IPS DF 4.7 (cell line): ENCODE measurements at regions not wholly inside any gene's neighbourhood (a gene's known extent, or its start where the extent isn't known, plus 50 kb on each side); places are given as distances from the start of the nearest gene placed in this dataset.

Experiments
- DNase-seq: peaks from one replicate; pipeline ENCODE4 v3.0.0-alpha.2; 2013; ENCODE audit warnings: low spot score; ENCODE audit errors: extremely low read depth

- no peak for DNase-seq
Measured at GRCh38 chr1:94646141-94646643, 104.6 kb upstream of the F3 start.

- no peak for DNase-seq
Measured at GRCh38 chr1:94644352-94644751, 102.8 kb upstream of the F3 start.

GRCh38 chr1:94643819-94644218, 102.3 kb upstream of the F3 start:
- no peak for DNase-seq

GRCh38 chr1:94642617-94643321, 101.2 kb upstream of the F3 start:
- no peak for DNase-seq

- no peak for DNase-seq
Measured at GRCh38 chr1:94641990-94642389, 100.4 kb upstream of the F3 start.

- DNase-seq: no peak
Measured at GRCh38 chr1:94640125-94640524, 98.6 kb upstream of the F3 start.

- DNase-seq: no peak
Measured at GRCh38 chr1:94637121-94637520, 95.6 kb upstream of the F3 start.

GRCh38 chr1:94636624-94637023, 95.1 kb upstream of the F3 start:
- no peak for DNase-seq

- DNase-seq: no peak
Measured at GRCh38 chr1:94636100-94636499, 94.5 kb upstream of the F3 start.

GRCh38 chr1:94634977-94635416, 93.4 kb upstream of the F3 start:
- no peak for DNase-seq

- DNase-seq: no peak
Measured at GRCh38 chr1:94633051-94633450, 91.5 kb upstream of the F3 start.

GRCh38 chr1:94629259-94630181, 88.0 kb upstream of the F3 start:
- DNase-seq: no peak

GRCh38 chr1:94628499-94628843, 86.9 kb upstream of the F3 start:
- DNase-seq: no peak

- DNase-seq: no peak
Measured at GRCh38 chr1:94627771-94628498, 86.4 kb upstream of the F3 start.

- no peak for DNase-seq
Measured at GRCh38 chr1:94624203-94624602, 82.6 kb upstream of the F3 start.

- DNase-seq: no peak
Measured at GRCh38 chr1:94623560-94624148, 82.1 kb upstream of the F3 start.

GRCh38 chr1:94622757-94623156, 81.2 kb upstream of the F3 start:
- no peak for DNase-seq

GRCh38 chr1:94621802-94622201, 80.2 kb upstream of the F3 start:
- DNase-seq: no peak

GRCh38 chr1:94621395-94621794, 79.8 kb upstream of the F3 start:
- no peak for DNase-seq

GRCh38 chr1:94620345-94621031, 78.9 kb upstream of the F3 start:
- no peak for DNase-seq

GRCh38 chr1:94619731-94620130, 78.2 kb upstream of the F3 start:
- no peak for DNase-seq
